SK-N-SH treated with all-trans-retinoic acid at 6 μM for 48 hours (cell line): ENCODE measurements at regions not wholly inside any gene's neighbourhood (a gene's known extent, or its start where the extent isn't known, plus 50 kb on each side); places are given as distances from the start of the nearest gene placed in this dataset.

ENCODE experiments used
- ATAC-seq: fragments of 200-7000 bp; cut with Tn5 transposase; 3 replicates; pipeline ENCODE4 v1.9.1; 2020; ENCODE audit warnings: mild to moderate bottlenecking, moderate library complexity
- ARNTL ChIP-seq: fragments of 450-650 bp; formaldehyde crosslinking; IDR thresholded peaks from 2 replicates; pipeline ENCODE4 v1.5.0; 2020; ENCODE audit warnings: low read depth, mild to moderate bottlenecking, moderate library complexity, borderline replicate concordance
- BACH2 ChIP-seq: fragments of 250-450 bp; sonication (Bioruptor Pico); IDR thresholded peaks from 2 replicates; pipeline ENCODE4 v1.9.0; 2021; ENCODE audit warnings: mild to moderate bottlenecking, borderline replicate concordance
- CREB5 ChIP-seq: fragments of 250-450 bp; sonication (Bioruptor Pico); IDR thresholded peaks from 2 replicates; pipeline ENCODE4 v1.5.1; 2020; ENCODE audit warnings: low read depth, mild to moderate bottlenecking, moderate library complexity
- CSDC2 ChIP-seq: fragments of 250-450 bp; sonication (Bioruptor Pico); IDR thresholded peaks from 2 replicates; pipeline ENCODE4 v1.5.0; 2020; ENCODE audit warnings: mild to moderate bottlenecking, moderate library complexity
- CSRNP3 ChIP-seq: fragments of 250-450 bp; sonication (Bioruptor Pico); IDR thresholded peaks from 2 replicates; pipeline ENCODE4 v1.5.1; 2021; ENCODE audit warnings: mild to moderate bottlenecking, moderate library complexity
- ESRRG ChIP-seq: fragments of 250-450 bp; sonication (Bioruptor Pico); IDR thresholded peaks from 2 replicates; pipeline ENCODE4 v1.6.1; 2021; ENCODE audit warnings: mild to moderate bottlenecking
- GLIS3 ChIP-seq: fragments of 250-450 bp; sonication (Bioruptor Pico); IDR thresholded peaks from 2 replicates; pipeline ENCODE4 v1.5.0; 2020; ENCODE audit warnings: mild to moderate bottlenecking, moderate library complexity
- ISL1 ChIP-seq: fragments of 250-450 bp; sonication (Bioruptor Pico); IDR thresholded peaks from 2 replicates; pipeline ENCODE4 v2.1.2; 2022; ENCODE audit warnings: mild to moderate bottlenecking, moderate library complexity
- OSR1 ChIP-seq: fragments of 250-450 bp; sonication (Bioruptor Pico); IDR thresholded peaks from 2 replicates; pipeline ENCODE4 v1.8.0; 2022; ENCODE audit warnings: moderate library complexity, mild to moderate bottlenecking, inconsistent platforms
- PATZ1 ChIP-seq: fragments of 250-450 bp; sonication (Bioruptor Pico); IDR thresholded peaks from 2 replicates; pipeline ENCODE4 v1.8.0; 2020; ENCODE audit warnings: mild to moderate bottlenecking, moderate library complexity, borderline replicate concordance
- POU6F1 ChIP-seq: fragments of 250-450 bp; sonication (Bioruptor Pico); IDR thresholded peaks from 2 replicates; pipeline ENCODE4 v1.8.0; 2021; ENCODE audit warnings: low read depth, mild to moderate bottlenecking, moderate library complexity, borderline replicate concordance
- PPARA ChIP-seq: fragments of 250-450 bp; sonication (Bioruptor Pico); IDR thresholded peaks from 2 replicates; pipeline ENCODE4 v1.5.0; 2020; ENCODE audit warnings: mild to moderate bottlenecking, borderline replicate concordance
- SNAI2 ChIP-seq: fragments of 250-450 bp; sonication (Bioruptor Pico); IDR thresholded peaks from 2 replicates; pipeline ENCODE4 v1.5.0; 2020; ENCODE audit warnings: mild to moderate bottlenecking, moderate library complexity
- TCF4 ChIP-seq: fragments of 250-450 bp; sonication (Bioruptor Pico); IDR thresholded peaks from 2 replicates; pipeline ENCODE4 v1.8.0; 2021; ENCODE audit warnings: mild to moderate bottlenecking, moderate library complexity, borderline replicate concordance
- TOX ChIP-seq: fragments of 250-450 bp; sonication (Bioruptor Pico); IDR thresholded peaks from 2 replicates; pipeline ENCODE4 v1.8.0; 2021; ENCODE audit warnings: mild to moderate bottlenecking, moderate library complexity, borderline replicate concordance
- TSHZ2 ChIP-seq: fragments of 250-450 bp; sonication (Bioruptor Pico); IDR thresholded peaks from 2 replicates; pipeline ENCODE4 v1.5.0; 2020; ENCODE audit warnings: mild to moderate bottlenecking, moderate library complexity
- ZC3H10 ChIP-seq: fragments of 250-450 bp; sonication (Bioruptor Pico); IDR thresholded peaks from 2 replicates; pipeline ENCODE4 v1.5.1; 2021; ENCODE audit warnings: mild to moderate bottlenecking, moderate library complexity
- ZFP3 ChIP-seq: fragments of 250-450 bp; sonication (Bioruptor Pico); IDR thresholded peaks from 2 replicates; pipeline ENCODE4 v1.5.0; 2020; ENCODE audit warnings: mild to moderate bottlenecking, moderate library complexity
- ZFP30 ChIP-seq: fragments of 450-650 bp; formaldehyde crosslinking; IDR thresholded peaks from 2 replicates; pipeline ENCODE4 v1.5.0; 2022; ENCODE audit warnings: mild to moderate bottlenecking, moderate library complexity
- ZNF565 ChIP-seq: fragments of 450-650 bp; formaldehyde crosslinking; conservative IDR thresholded peaks from 2 replicates; pipeline ENCODE4 v1.5.0; 2020; ENCODE audit warnings: low read depth, mild to moderate bottlenecking, moderate library complexity
- ZNF70 ChIP-seq: fragments of 450-650 bp; formaldehyde crosslinking; IDR thresholded peaks from 2 replicates; pipeline ENCODE4 v1.5.0; 2020; ENCODE audit warnings: mild to moderate bottlenecking, moderate library complexity
- ZNF8 ChIP-seq: fragments of 450-650 bp; formaldehyde crosslinking; IDR thresholded peaks from 2 replicates; pipeline ENCODE4 v1.5.0; 2020; ENCODE audit warnings: mild to moderate bottlenecking, moderate library complexity

- no peak for TF ChIP-seq ZFP3 (CRISPR knock-in tag)
- TF ChIP-seq ARNTL = no peak
- ATAC-seq = no peak
These were observed 104.1 kb upstream of the PAPPA start for GRCh38 chr9:116049456-116049855.

GRCh38 chr9:116051528-116051927 lies 102.1 kb upstream of the PAPPA start:
- TF ChIP-seq ZNF8 (CRISPR knock-in tag) (no peak), ESRRG (no peak), PPARA (CRISPR knock-in tag) (no peak)
- ATAC-seq = no peak

- no peak for TF ChIP-seq CSDC2
- TF ChIP-seq ZFP30 = no peak
- TF ChIP-seq CREB5 (CRISPR knock-in tag) = no peak
- no peak for ATAC-seq
These were observed 98.1 kb upstream of the PAPPA start for GRCh38 chr9:116055536-116055935.

- no peak for TF ChIP-seq ZFP3 (CRISPR knock-in tag)
- no peak for TF ChIP-seq SNAI2 (CRISPR knock-in tag)
- no peak for TF ChIP-seq OSR1 (CRISPR knock-in tag)
- no peak for TF ChIP-seq BACH2 (CRISPR knock-in tag)
- TF ChIP-seq ZNF565 (CRISPR knock-in tag) = no peak
- TF ChIP-seq ISL1 (CRISPR knock-in tag) = no peak
- no peak for TF ChIP-seq PPARA (CRISPR knock-in tag)
- TF ChIP-seq ARNTL = no peak
- TF ChIP-seq TOX (CRISPR knock-in tag) = no peak
- no peak for TF ChIP-seq ZFP30
- TF ChIP-seq POU6F1 = no peak
- TF ChIP-seq CSRNP3 (CRISPR knock-in tag) = no peak
- TF ChIP-seq ESRRG = no peak
- no peak for TF ChIP-seq GLIS3 (CRISPR knock-in tag)
- TF ChIP-seq CSDC2 = no peak
- no peak for TF ChIP-seq ZC3H10 (CRISPR knock-in tag)
- ATAC-seq = no peak
These were observed 96.2 kb upstream of the PAPPA start for GRCh38 chr9:116057371-116057770.

- ATAC-seq = no peak
- TF ChIP-seq ZFP3 (CRISPR knock-in tag) (no peak), OSR1 (CRISPR knock-in tag) (no peak), PATZ1 (CRISPR knock-in tag) (no peak), ZNF565 (CRISPR knock-in tag) (no peak), CSRNP3 (CRISPR knock-in tag) (no peak), SNAI2 (CRISPR knock-in tag) (no peak), ZFP30 (no peak), TSHZ2 (CRISPR knock-in tag) (no peak), TCF4 (CRISPR knock-in tag) (no peak), POU6F1 (no peak), ZNF70 (CRISPR knock-in tag) (no peak), TOX (CRISPR knock-in tag) (no peak)
These were observed 95.2 kb upstream of the PAPPA start for GRCh38 chr9:116058421-116058820.
